HK-2 (cell line): ENCODE measurements at regions not wholly inside any gene's neighbourhood (a gene's known extent, or its start where the extent isn't known, plus 50 kb on each side); places are given as distances from the start of the nearest gene placed in this dataset.

Source experiments
- DNase-seq: peaks from one replicate; pipeline ENCODE4 v3.0.0-alpha.2; 2018; ENCODE audit not compliant: unreplicated experiment

DNA sequence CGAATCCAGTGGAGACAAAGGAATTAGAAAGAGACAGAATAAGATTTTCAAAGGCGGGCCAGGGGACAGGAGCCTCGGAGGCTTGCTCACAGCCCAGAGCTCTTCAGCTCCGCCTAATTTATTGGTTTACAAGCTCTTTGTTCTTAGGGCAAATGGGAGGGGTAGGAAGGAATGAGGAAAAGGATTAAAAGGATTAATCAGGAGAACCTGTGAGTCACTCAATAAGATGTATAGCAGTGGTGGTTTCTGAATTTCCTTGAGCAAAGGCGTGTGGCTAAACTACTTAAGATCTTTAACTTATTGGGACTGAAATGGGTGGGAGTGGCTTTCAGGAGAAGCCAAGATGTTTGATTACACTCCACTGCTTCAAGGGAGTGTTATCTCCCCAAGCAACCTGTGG, 456.0 kb upstream of the SPANXN1 start:
- DNase-seq: no peak

DNA sequence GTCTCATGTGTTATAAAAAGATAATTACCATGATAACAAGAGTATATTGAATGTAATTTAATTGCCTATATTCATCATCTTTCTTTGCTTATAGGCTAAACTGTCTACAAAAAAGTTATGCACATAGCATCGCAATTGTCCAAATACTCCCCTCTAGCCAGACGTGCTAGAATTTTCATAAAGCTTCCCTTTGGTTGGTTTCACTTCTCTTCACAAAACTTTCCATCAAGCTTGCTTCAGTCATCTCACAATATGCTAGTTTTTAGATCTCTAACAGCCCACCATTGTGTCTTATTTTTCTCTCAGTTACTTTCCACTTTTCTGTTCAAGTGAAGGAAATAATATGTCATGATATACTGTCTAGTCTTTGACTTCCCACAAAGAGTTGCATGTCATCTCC, 448.3 kb upstream of the SPANXN1 start:
- DNase-seq: no peak

DNA sequence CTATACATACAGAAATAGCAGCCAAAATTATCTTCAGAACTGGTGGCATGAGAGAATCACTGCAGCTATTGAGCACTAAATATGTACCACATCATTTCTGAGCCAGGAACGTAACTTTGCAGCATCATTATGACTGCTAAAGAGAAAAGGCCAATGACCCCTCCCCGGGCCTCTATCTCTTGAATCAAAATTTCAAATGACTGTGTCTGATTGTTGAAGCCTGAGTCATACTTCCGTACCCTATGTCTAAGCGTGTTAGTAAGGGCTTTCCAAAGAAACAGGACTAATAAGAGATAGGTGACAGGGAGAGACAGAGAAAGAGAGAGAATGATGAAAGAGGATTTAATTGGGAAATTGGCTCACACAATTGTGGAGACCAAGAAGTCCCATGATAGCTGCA, 445.5 kb upstream of the SPANXN1 start:
- DNase-seq: no peak

DNA sequence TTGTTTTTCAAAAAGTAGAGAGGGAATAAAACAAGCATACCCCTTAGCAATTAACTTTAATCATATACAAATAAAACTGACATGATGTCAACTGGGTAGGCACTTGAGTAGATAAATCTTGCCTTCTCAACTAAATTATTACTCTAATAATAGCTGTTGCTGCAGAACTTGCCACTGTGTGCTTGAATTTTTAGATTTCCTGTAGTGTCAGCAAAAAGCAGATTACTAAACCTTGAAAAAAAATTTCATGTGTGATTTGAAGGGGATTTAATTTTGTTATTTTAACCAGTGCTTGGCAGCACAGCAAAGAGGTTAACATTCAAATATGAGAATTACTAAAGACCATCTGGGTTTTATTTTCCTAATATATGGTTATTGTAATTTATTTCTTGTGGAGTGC, 438.3 kb upstream of the SPANXN1 start:
- no peak for DNase-seq

DNA sequence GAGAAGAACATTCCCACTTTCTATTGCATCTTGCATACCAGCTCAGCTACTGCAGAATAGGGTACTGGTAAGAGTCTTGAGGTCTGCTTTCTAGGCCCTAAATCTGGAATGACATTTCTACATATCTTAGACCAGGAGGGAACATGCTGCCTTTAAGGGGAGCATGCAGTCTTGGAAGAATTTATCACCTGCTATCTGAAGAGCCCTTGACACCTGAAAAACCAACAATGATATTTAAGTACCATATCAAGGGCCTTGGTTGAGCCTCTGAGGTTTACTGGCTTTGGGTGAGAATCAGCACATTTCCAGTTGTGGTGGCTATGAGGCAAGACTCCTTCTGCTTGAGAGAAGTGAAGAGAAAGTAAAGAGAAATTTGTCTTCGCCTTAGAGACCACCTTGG, 436.8 kb upstream of the SPANXN1 start:
- DNase-seq: no peak

DNA sequence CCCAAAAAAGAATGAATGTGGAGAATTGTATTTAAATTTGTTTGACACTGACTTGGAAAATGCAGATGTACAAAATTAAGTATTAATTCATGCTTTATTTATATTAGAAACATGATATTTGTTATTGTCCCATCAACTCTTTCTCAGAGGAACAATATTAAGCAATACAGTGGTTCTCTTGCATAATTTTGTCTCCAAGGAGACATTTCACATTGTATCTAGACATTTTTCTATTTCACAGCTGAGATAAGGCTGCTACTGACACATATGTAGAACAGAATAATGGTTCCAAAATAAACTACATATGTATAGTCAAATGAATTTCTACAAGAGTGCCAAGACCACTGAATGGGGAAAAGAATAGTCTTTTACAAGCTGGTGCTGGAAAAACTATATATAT, 427.9 kb upstream of the SPANXN1 start:
- DNase-seq: no peak

DNA sequence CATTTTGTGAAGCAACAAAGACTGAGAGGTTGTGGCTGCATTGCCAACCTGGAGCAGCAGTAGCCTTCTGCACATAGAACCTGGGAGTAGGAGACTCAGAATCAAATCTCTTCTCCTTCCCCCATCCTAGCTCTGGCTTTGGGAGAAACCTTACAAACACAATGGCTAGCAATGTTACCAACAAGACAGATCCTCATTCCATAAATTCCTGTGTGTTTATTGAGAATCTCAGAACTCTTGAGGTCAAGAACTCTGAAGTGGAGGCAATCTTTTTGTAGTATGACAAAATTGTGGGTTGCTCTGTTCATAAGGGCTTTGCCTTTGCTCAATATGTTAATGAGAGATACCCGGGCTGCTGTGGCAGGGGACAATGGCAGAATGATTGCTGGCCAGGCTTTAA, 406.7 kb upstream of the SPANXN1 start:
- DNase-seq: no peak

DNA sequence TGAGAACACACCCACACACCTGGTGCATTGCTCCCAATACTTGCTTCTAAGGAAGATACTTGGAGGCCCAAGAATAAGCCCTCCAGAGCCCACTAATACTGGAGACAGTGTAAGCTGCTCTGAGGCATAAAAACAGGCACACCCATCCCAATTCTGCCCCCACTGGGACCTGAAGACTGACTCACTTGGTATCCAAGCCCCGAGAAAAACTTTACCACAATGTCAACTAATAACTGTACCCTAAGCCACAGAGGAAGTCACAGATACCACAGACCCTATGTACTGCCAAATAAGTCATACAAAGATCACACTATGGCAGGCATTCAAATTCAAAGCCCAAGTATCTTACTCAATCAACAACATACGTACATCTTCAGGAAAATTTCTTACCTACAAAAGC, 398.2 kb upstream of the SPANXN1 start:
- DNase-seq: no peak

DNA sequence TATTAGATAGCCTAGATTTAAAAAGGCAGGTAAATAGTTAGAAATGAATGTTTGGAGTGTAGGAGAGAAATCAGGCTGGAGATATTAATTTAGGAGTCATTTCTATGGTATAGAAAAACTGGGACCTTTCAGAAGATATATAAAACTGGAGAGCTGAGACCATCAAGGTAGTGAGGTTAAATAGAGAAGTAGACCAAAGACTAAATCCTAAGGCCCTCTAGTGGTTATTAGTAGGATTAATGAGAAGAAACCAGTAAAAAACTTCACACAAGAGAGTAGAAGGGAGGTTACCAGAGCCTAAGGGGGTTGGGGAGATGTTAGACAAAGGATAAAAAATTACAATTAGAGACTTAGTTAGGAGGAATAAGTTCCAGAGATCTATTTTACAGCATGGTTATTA, 351.0 kb upstream of the SPANXN1 start:
- DNase-seq: no peak

DNA sequence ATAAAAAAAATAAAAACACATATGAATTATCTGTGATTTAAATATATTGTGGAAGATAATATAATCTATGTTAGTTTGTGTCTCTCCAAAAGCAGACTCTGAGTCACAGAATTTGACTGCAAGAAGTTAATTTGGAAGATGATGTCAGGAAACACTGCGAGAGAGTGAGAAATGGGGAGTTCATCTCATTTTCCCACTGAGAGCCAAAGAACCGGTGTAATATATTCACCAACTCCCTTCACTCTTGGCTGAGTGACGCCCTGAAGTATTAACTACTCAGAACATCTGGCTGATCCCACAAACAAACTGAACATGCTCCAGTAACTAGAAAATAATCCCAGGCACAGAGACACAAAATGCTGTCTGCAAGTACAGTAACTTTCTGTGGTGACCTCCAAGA, 345.8 kb upstream of the SPANXN1 start:
- no peak for DNase-seq

DNA sequence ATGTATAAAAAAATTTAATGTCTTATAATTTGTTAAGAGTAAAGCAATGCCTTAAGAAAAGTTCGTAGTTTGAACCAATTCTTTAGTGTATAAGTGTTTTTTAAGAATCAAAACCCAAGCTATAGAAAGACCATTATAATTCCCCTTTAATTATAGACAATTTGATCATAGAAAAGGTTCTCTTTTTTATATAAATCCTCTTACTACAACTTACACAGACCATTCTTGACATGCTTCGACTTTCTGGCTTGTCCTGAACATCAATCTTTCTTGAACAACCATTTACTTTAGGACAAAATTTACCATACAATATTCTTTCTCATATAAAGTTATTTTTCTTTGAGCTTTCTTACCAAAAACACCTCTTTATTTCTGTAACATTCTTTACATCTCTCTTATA, 330.5 kb upstream of the SPANXN1 start:
- no peak for DNase-seq

DNA sequence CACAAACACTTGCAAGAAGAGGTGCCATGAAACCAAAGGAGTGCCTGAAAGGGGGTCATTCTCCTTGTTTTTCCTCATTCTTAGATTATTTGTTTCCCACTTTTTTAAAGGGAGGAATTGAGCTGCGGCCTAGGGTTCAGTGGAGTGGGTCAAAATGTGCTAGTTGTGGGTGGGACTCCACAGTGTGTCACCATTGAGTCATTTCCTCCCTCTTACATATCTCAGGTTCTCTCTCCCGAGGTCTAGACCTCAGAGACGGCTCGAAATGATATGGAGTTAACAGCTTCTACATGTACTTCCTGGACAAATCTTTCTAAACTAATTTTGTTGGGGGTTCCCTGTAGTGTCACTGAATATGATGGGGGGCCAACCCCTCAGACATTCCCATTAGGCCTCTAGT, 328.4 kb upstream of the SPANXN1 start:
- no peak for DNase-seq

DNA sequence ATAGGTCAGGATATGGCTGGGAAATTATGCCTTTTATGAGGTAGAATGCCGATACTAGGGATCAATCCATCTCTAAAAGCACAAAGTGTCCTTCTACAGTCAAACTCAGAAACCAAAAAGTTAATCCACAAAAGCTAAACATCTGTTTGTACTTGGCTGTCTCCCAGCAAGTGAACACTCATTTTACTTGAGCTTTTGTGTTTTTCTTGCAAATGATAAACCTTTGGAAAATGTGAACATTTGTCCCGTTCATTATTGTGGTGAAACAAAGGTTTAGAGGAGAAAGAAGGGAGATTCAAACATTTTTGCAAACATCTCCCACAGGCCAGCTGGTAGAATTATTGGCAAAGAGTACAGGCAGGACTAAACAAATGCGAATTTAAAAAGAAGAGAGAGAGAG, 300.6 kb upstream of the SPANXN1 start:
- no peak for DNase-seq
